ENCODE measurements at regions not wholly inside any gene's neighbourhood (a gene's known extent, or its start where the extent isn't known, plus 50 kb on each side); places are given as distances from the start of the nearest gene placed in this dataset.

DNA sequence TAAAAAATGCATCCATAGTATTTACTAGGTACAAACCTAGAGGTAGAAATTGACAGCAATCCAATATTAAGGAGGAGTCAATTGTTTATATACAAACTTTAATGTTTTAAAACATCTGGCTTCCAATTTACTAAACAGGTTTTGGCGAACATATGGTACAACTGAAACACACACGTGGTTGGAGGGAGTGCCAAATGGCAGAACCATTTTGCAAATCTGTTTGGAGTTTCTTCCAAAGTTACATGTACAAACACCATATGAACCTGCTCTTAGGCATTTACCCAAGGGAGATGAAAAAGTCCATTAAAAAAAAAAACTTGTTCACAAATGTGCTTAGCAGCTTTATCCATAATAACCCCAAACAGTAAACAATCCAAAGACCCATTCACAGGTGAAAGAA, 159.8 kb upstream of the MYOCD start:
- no peak for TF ChIP-seq MXI1 (IDR thresholded peaks at IDR 0.05; ENCODE audit: low read depth, low read length)
- no peak for TF ChIP-seq RAD21 (IDR thresholded peaks at IDR 0.05; ENCODE audit: low read length)
- no peak for TF ChIP-seq FOSL2 (IDR thresholded peaks at IDR 0.05; ENCODE audit: borderline replicate concordance, low read depth)
- TF ChIP-seq RFX5 (IDR thresholded peaks at IDR 0.05; ENCODE audit: low read length): no peak
- TF ChIP-seq, protein P1, sequence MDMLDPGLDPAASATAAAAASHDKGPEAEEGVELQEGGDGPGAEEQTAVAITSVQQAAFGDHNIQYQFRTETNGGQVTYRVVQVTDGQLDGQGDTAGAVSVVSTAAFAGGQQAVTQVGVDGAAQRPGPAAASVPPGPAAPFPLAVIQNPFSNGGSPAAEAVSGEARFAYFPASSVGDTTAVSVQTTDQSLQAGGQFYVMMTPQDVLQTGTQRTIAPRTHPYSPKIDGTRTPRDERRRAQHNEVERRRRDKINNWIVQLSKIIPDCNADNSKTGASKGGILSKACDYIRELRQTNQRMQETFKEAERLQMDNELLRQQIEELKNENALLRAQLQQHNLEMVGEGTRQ (IDR thresholded peaks at IDR 0.05; ENCODE audit: borderline replicate concordance, low read depth, low read length): no peak
- no peak for DNase-seq
- Histone ChIP-seq H3K9me2 (no peaks in the 10 kb centered on the region), H3K27ac (ENCODE audit: low read depth in 2 of 2, low read length in 1 of 2) (no peak overlapping the region), H3F3A (replicated peaks; ENCODE audit: insufficient read depth) (no peaks in the 10 kb centered on the region), H3K4me1 (ENCODE audit: control insufficient read depth in 1 of 2, insufficient read depth in 2 of 2, low read depth in 1 of 2, low read length in 1 of 2) (no peaks in the 10 kb centered on the region), H3K4me2 (no peak overlapping the region), H4K20me1 (ENCODE audit: insufficient read depth) (no peaks in the 10 kb centered on the region), H3K4me3 (ENCODE audit: low read depth in 2 of 2, low read length in 1 of 2) (no peak overlapping the region), H3K79me2 (ENCODE audit: insufficient read depth) (no peaks in the 10 kb centered on the region), H3K36me3 (replicated peaks in 1 of 2; ENCODE audit: control insufficient read depth in 1 of 2, insufficient read depth in 2 of 2, low read length in 1 of 2) (no peaks in the 10 kb centered on the region), H3K9me3 (no peaks in the 10 kb centered on the region), H2AFZ (ENCODE audit: low read depth) (no peak overlapping the region), H3K27me3 (ENCODE audit: insufficient read depth) (no peaks in the 10 kb centered on the region), H3K9ac (no peak overlapping the region)
- POLR2A ChIA-PET: no interaction called here
- 19% methylated on average over 2 of the region's 2 CpGs for WGBS (ENCODE audit: low lambda C conversion rate)
- CTCF ChIA-PET: no interaction called here

DNA sequence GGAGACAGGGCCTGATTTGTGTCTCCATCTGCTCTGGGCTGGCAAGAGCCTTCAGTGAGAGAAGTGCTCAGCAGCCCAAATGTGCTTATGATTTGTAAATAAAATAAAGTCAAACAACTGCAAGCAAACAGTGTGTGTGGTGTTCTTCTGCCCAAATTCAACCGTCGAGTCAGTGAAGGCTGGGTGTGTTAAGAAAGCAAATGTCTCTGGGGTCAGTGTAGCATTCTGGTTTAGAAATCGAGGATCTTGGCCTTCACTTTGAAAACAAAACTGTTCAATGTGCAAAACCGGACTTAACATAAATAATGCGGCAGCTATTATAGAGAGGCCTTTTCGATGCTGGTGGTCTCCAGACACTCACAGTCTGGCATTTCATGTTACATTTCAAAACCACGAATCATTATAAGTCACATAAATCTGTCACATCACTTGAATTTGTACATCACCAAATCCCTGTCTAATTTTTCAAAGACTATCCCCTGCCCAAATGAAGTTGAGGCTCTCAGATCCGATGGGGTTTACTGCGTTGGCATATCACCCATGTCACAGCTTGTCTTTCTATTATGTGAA, 158.6 kb upstream of the MYOCD start:
- Histone ChIP-seq H4K20me1 (ENCODE audit: insufficient read depth) (no peaks in the 10 kb centered on the region), H3K4me2 (no peak overlapping the region), H3K4me1 (ENCODE audit: control insufficient read depth in 1 of 2, insufficient read depth in 2 of 2, low read depth in 1 of 2, low read length in 1 of 2) (no peaks in the 10 kb centered on the region), H3K9ac (no peak overlapping the region), H2AFZ (ENCODE audit: low read depth) (no peak overlapping the region), H3K27me3 (ENCODE audit: insufficient read depth) (no peaks in the 10 kb centered on the region), H3F3A (replicated peaks; ENCODE audit: insufficient read depth) (no peaks in the 10 kb centered on the region), H3K27ac (ENCODE audit: low read depth in 2 of 2, low read length in 1 of 2) (no peak overlapping the region), H3K79me2 (ENCODE audit: insufficient read depth) (no peaks in the 10 kb centered on the region), H3K4me3 (ENCODE audit: low read depth in 2 of 2, low read length in 1 of 2) (no peak overlapping the region), H3K9me2 (no peaks in the 10 kb centered on the region), H3K36me3 (replicated peaks in 1 of 2; ENCODE audit: control insufficient read depth in 1 of 2, insufficient read depth in 2 of 2, low read length in 1 of 2) (no peaks in the 10 kb centered on the region), H3K9me3 (no peaks in the 10 kb centered on the region)
- POLR2A ChIA-PET: interaction anchor here (0.5 kb wide), 1 partner anchor 20 kb away, joined by 3 read pairs; no protein-coding TSS in a partner anchor
- CTCF ChIA-PET: no interaction called here
- TF ChIP-seq TAF1 (IDR thresholded peaks at IDR 0.05; ENCODE audit: borderline replicate concordance, low read depth, low read length): no peak
- no peak for TF ChIP-seq EZH2phosphoT487 (IDR thresholded peaks at IDR 0.05; ENCODE audit: borderline replicate concordance, low read depth)
- TF ChIP-seq, protein P2, sequence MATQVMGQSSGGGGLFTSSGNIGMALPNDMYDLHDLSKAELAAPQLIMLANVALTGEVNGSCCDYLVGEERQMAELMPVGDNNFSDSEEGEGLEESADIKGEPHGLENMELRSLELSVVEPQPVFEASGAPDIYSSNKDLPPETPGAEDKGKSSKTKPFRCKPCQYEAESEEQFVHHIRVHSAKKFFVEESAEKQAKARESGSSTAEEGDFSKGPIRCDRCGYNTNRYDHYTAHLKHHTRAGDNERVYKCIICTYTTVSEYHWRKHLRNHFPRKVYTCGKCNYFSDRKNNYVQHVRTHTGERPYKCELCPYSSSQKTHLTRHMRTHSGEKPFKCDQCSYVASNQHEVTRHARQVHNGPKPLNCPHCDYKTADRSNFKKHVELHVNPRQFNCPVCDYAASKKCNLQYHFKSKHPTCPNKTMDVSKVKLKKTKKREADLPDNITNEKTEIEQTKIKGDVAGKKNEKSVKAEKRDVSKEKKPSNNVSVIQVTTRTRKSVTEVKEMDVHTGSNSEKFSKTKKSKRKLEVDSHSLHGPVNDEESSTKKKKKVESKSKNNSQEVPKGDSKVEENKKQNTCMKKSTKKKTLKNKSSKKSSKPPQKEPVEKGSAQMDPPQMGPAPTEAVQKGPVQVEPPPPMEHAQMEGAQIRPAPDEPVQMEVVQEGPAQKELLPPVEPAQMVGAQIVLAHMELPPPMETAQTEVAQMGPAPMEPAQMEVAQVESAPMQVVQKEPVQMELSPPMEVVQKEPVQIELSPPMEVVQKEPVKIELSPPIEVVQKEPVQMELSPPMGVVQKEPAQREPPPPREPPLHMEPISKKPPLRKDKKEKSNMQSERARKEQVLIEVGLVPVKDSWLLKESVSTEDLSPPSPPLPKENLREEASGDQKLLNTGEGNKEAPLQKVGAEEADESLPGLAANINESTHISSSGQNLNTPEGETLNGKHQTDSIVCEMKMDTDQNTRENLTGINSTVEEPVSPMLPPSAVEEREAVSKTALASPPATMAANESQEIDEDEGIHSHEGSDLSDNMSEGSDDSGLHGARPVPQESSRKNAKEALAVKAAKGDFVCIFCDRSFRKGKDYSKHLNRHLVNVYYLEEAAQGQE (IDR thresholded peaks at IDR 0.05; ENCODE audit: low read depth, low read length): no peak
- TF ChIP-seq POLR2AphosphoS5 (IDR thresholded peaks at IDR 0.05; ENCODE audit: low read depth, low read length): no peak
- TF ChIP-seq, protein P3, sequence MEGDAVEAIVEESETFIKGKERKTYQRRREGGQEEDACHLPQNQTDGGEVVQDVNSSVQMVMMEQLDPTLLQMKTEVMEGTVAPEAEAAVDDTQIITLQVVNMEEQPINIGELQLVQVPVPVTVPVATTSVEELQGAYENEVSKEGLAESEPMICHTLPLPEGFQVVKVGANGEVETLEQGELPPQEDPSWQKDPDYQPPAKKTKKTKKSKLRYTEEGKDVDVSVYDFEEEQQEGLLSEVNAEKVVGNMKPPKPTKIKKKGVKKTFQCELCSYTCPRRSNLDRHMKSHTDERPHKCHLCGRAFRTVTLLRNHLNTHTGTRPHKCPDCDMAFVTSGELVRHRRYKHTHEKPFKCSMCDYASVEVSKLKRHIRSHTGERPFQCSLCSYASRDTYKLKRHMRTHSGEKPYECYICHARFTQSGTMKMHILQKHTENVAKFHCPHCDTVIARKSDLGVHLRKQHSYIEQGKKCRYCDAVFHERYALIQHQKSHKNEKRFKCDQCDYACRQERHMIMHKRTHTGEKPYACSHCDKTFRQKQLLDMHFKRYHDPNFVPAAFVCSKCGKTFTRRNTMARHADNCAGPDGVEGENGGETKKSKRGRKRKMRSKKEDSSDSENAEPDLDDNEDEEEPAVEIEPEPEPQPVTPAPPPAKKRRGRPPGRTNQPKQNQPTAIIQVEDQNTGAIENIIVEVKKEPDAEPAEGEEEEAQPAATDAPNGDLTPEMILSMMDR (IDR thresholded peaks at IDR 0.05): no peak
- no peak for TF ChIP-seq RFX5 (IDR thresholded peaks at IDR 0.05; ENCODE audit: low read length)
- no peak for TF ChIP-seq GATA2 (CRISPR knock-in tag; IDR thresholded peaks at IDR 0.05)
- no peak for DNase-seq
- WGBS (ENCODE audit: low lambda C conversion rate): 22% methylated on average over 9 of the region's 9 CpGs

Measured in SK-N-SH (cell line).